Right lobe of liver (tissue), 4 donors: ENCODE measurements at regions not wholly inside any gene's neighbourhood (a gene's known extent, or its start where the extent isn't known, plus 50 kb on each side); places are given as distances from the start of the nearest gene placed in this dataset.

ENCODE experiments used
- POLR2A ChIP-seq: fragments of 450-650 bp; IDR thresholded peaks from one replicate; pipeline ENCODE4 v1.6.1; 2017; ENCODE audit warnings: antibody characterized with exemption, mild to moderate bottlenecking
- TF ChIP-seq, protein P1 (sequence below), 4 donors: fragments of 200-600 bp in 3 of 4; fragments of 450-650 bp in 1 of 4; IDR thresholded peaks; one replicate each; pipeline versions ENCODE4 v1.5.1 to v1.8.0; 2016 to 2022; ENCODE audit warnings: antibody characterized with exemption in 4 of 4, mild to moderate bottlenecking in 2 of 4
- donor health status: DM: no; HTN: no; CAD: no.
- donor health status: DM: no; HTN: no; CAD: no.
- donor health status: DM: no; HTN: yes; CAD: no.

DNA sequence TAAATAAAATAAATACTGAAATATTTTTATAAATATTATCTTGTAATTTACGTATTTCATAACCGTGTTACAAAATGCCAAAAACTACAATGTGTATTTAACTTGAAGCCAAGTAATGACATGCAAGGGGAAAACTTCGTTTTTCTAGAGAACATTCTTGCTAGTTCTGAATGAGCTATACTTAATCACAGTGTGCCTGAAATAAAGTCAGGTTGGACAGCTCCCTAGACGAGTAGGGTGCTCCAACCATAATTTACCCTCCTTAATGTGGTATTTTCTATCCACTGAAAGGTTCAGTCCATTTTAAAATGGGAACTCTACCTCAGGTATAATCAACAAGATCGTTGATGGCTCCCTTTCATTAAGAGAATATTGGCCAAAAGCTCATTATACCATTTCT, 194.5 kb upstream of the AHR start:
- TF ChIP-seq, protein P1, sequence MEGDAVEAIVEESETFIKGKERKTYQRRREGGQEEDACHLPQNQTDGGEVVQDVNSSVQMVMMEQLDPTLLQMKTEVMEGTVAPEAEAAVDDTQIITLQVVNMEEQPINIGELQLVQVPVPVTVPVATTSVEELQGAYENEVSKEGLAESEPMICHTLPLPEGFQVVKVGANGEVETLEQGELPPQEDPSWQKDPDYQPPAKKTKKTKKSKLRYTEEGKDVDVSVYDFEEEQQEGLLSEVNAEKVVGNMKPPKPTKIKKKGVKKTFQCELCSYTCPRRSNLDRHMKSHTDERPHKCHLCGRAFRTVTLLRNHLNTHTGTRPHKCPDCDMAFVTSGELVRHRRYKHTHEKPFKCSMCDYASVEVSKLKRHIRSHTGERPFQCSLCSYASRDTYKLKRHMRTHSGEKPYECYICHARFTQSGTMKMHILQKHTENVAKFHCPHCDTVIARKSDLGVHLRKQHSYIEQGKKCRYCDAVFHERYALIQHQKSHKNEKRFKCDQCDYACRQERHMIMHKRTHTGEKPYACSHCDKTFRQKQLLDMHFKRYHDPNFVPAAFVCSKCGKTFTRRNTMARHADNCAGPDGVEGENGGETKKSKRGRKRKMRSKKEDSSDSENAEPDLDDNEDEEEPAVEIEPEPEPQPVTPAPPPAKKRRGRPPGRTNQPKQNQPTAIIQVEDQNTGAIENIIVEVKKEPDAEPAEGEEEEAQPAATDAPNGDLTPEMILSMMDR (IDR thresholded peaks at IDR 0.05), result no peak
- TF ChIP-seq POLR2A, result no peak
